RWPE2 (cell line): ENCODE measurements at regions not wholly inside any gene's neighbourhood (a gene's known extent, or its start where the extent isn't known, plus 50 kb on each side); places are given as distances from the start of the nearest gene placed in this dataset.

Source experiments
- ATAC-seq: fragments of 200-7000 bp; cut with Tn5 transposase; 3 replicates; pipeline ENCODE4 v1.9.1; 2021; ENCODE audit warnings: low read depth
- DNase-seq: peaks from one replicate; pipeline ENCODE4 v3.0.0-alpha.2; 2020; ENCODE audit warnings: low spot score
- H3K27ac ChIP-seq: fragments of 450-650 bp; 2 replicates; pipeline ENCODE4 v1.5.1; 2017; ENCODE audit warnings: mild to moderate bottlenecking; ENCODE audit not compliant: poor library complexity, severe bottlenecking
- H3K27me3 ChIP-seq: fragments of 250-450 bp; sonication (Bioruptor Pico); 2 replicates; pipeline ENCODE4 v1.5.1; 2021; ENCODE audit warnings: mild to moderate bottlenecking, moderate library complexity; ENCODE audit not compliant: insufficient read depth, poor library complexity, severe bottlenecking
- H3K36me3 ChIP-seq: fragments of 250-450 bp; sonication (Bioruptor Pico); 2 replicates; pipeline ENCODE4 v1.5.1; 2020; ENCODE audit warnings: low read depth, mild to moderate bottlenecking, moderate library complexity
- H3K4me1 ChIP-seq: fragments of 250-450 bp; sonication (Bioruptor Pico); 2 replicates; pipeline ENCODE4 v1.5.1; 2021; ENCODE audit warnings: mild to moderate bottlenecking, moderate library complexity; ENCODE audit not compliant: insufficient read depth, poor library complexity, severe bottlenecking
- H3K4me3 ChIP-seq: fragments of 250-450 bp; sonication (Bioruptor Pico); 2 replicates; pipeline ENCODE4 v1.5.1; 2021; ENCODE audit warnings: mild to moderate bottlenecking, moderate library complexity; ENCODE audit not compliant: severe bottlenecking
- H3K9me3 ChIP-seq: fragments of 250-450 bp; sonication (Bioruptor Pico); 2 replicates; pipeline ENCODE4 v1.5.1; 2021; ENCODE audit warnings: mild to moderate bottlenecking, moderate library complexity; ENCODE audit not compliant: severe bottlenecking
- TF ChIP-seq, protein P1 (sequence below): fragments of 450-650 bp; IDR thresholded peaks from one replicate; pipeline ENCODE4 v1.5.1; 2017; ENCODE audit warnings: mild to moderate bottlenecking, moderate library complexity; ENCODE audit not compliant: poor library complexity, severe bottlenecking

DNA sequence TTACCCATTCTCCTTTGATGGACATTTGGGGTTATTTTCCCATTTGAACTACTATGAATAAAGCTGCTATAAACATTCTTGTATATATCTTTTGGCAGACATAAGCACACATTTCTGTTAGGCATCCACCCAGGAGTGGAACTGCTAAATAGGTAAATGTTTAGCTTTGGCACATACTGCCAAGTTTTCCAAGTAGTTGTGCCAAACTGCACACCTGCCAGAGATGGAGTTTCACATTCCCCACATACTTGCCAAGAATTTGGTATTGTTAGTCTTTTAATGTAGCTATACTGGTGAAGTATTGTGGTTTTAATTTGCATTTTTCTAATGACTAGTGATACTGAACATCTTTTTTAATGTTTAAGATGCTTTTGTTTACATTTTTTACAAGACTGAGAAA lies 201.0 kb downstream of the GXYLT1 start:
- DNase-seq, result no peak
- Histone ChIP-seq H3K9me3 (no peaks in the 10 kb centered on the region), H3K4me3 (no peak overlapping the region), H3K4me1 (no peaks in the 10 kb centered on the region), H3K27ac (no peak overlapping the region), H3K27me3 (no peaks in the 10 kb centered on the region), H3K36me3 (no peaks in the 10 kb centered on the region)
- TF ChIP-seq, protein P1, sequence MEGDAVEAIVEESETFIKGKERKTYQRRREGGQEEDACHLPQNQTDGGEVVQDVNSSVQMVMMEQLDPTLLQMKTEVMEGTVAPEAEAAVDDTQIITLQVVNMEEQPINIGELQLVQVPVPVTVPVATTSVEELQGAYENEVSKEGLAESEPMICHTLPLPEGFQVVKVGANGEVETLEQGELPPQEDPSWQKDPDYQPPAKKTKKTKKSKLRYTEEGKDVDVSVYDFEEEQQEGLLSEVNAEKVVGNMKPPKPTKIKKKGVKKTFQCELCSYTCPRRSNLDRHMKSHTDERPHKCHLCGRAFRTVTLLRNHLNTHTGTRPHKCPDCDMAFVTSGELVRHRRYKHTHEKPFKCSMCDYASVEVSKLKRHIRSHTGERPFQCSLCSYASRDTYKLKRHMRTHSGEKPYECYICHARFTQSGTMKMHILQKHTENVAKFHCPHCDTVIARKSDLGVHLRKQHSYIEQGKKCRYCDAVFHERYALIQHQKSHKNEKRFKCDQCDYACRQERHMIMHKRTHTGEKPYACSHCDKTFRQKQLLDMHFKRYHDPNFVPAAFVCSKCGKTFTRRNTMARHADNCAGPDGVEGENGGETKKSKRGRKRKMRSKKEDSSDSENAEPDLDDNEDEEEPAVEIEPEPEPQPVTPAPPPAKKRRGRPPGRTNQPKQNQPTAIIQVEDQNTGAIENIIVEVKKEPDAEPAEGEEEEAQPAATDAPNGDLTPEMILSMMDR, result no peak
- ATAC-seq, result no peak

DNA sequence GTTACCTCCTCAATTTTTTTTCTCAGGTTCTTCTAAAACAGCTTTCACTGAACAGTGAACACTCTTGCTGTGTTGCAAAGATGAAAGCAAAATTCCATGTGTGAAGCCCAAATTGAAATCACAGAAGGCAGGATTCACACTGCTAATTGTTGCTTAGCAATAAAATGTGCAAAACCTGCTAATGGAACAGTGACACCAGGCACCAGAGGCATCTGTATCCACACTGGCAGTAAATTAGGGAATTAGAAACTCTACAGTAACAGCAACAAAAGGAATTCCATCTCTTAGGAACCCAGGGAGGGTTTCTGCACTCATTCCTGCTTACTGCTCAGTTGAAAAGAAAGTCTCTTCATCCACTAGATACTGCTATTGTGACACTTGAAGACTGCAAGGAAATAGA lies 202.3 kb downstream of the GXYLT1 start:
- H3K4me3 ChIP-seq, result no peak overlapping the region
- ATAC-seq, result no peak
- no peak overlapping the region for H3K27ac ChIP-seq
- H3K9me3 ChIP-seq, result no peaks in the 10 kb centered on the region
- no peak for DNase-seq
- TF ChIP-seq, protein P1, result no peak
- no peaks in the 10 kb centered on the region for H3K36me3 ChIP-seq
- H3K4me1 ChIP-seq, result no peaks in the 10 kb centered on the region
- no peaks in the 10 kb centered on the region for H3K27me3 ChIP-seq

DNA sequence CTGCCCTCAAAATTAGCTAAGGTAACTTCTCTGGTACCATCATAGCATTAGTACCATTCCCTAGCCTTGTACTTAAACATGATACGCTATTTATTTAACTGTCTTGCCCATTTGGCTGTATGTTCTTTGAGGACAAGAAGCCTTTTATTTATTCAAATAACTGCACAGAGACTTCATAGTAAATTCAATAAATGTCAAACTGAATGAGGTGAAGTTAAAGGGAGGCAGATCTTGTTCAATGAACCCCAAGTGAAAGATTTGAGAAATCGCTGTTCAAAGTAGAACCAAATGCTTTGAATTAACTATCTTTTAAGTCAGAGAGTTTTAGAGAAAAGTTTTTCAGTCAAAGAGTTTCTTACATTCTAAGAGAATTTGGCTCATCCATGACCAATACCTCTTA lies 203.6 kb downstream of the GXYLT1 start:
- H3K4me1 ChIP-seq, result no peaks in the 10 kb centered on the region
- no peak for ATAC-seq
- no peak for DNase-seq
- TF ChIP-seq, protein P1, result no peak
- no peaks in the 10 kb centered on the region for H3K9me3 ChIP-seq
- no peak overlapping the region for H3K4me3 ChIP-seq
- H3K27ac ChIP-seq, result no peak overlapping the region
- no peaks in the 10 kb centered on the region for H3K27me3 ChIP-seq
- H3K36me3 ChIP-seq, result no peaks in the 10 kb centered on the region

DNA sequence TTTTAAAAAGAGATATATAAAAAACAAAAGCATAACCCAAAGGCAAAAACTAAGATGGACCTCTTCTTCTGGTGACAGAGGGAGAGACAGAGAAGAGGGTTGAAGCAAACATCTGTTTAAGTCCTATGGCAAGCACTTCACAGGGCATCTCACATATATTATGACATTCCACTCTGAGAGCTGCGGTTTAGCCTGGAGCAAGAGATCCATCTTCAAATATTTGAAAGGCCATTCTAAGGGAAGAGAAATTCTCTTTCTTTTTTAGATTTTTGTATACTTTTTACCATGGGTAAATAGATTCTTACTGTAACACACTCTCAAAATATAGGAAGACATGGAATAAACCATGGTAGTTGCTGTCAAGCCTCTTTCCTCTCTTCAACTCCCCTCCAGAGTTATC lies 204.1 kb downstream of the GXYLT1 start:
- Histone ChIP-seq H3K4me3 (no peak overlapping the region), H3K9me3 (no peaks in the 10 kb centered on the region), H3K27ac (no peak overlapping the region), H3K36me3 (no peaks in the 10 kb centered on the region), H3K27me3 (no peaks in the 10 kb centered on the region), H3K4me1 (no peaks in the 10 kb centered on the region)
- DNase-seq (no peak), ATAC-seq (no peak)
- TF ChIP-seq, protein P1, result no peak

DNA sequence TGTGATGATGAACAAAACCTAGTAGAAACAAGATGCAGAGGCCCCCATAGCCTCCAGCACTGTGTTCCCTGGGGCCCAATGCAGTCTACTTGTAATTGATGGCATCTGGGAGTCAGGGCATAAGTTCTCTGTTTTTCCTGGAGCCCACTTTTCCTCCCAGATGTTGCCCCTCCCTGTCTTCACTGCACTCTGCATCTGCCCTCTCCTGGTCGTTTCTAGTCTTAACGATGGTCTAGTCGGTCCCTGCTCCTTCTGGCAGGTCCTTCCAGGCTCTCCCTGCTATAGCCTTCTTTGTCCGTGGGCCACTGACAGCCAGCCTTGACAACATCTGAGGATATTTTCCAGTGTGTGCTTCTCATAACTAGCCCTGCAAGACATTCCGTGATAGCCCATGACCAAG lies 208.3 kb downstream of the GXYLT1 start:
- H3K36me3 ChIP-seq, result no peaks in the 10 kb centered on the region
- H3K9me3 ChIP-seq, result no peaks in the 10 kb centered on the region
- DNase-seq, result no peak
- H3K27ac ChIP-seq, result no peak overlapping the region
- no peaks in the 10 kb centered on the region for H3K4me1 ChIP-seq
- H3K4me3 ChIP-seq, result no peak overlapping the region
- TF ChIP-seq, protein P1, result peak; percentile 7
- H3K27me3 ChIP-seq, result no peaks in the 10 kb centered on the region
- ATAC-seq, result no peak
